HG03439 (cell line): ENCODE measurements at regions not wholly inside any gene's neighbourhood (a gene's known extent, or its start where the extent isn't known, plus 50 kb on each side); places are given as distances from the start of the nearest gene placed in this dataset.

Source experiments
- ATAC-seq: cut with Tn5 transposase; IDR thresholded peaks from one replicate; pipeline ENCODE4 v1.9.1; 2021; ENCODE audit warnings: mild to moderate bottlenecking, moderate library complexity; ENCODE audit not compliant: unreplicated experiment

DNA sequence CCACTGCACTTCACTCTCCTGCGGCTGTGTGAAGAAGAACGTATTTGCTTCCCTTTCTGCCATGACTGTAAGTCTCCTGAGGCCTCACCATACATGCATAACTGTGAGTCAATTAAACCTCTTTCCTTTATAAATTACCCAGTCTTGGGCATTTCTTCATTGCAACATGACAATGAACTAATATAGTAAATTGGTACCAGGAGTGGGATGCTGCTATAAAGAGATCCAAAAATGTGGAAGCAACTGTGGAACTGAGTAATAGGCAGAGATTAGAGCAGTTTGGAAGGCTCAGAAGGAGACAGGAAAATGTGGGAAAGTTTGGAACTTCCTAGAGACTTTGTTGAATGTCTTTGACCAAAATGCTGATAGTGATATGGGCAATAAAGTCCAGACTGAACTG is 1907.9 kb downstream of the MRPL39 start:
- ATAC-seq: no peak

DNA sequence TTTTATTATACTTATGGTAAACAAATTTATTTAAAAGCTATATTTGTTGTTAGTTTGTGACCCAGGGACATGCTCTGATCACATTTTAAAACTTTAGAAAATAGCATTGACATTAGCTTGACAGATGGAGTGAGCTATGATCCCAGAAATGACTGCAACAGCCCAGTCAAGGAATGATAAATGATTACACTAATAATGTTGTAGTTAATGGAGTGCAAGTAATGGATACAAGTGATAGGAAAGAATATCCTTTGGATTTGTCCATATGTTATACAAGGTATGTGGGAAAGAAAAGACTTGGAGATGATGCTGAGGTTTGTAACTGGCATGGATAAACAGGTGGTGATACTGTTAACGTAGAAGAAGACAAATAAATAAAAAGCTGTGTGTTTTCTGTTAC is 1908.7 kb downstream of the MRPL39 start:
- no peak for ATAC-seq

DNA sequence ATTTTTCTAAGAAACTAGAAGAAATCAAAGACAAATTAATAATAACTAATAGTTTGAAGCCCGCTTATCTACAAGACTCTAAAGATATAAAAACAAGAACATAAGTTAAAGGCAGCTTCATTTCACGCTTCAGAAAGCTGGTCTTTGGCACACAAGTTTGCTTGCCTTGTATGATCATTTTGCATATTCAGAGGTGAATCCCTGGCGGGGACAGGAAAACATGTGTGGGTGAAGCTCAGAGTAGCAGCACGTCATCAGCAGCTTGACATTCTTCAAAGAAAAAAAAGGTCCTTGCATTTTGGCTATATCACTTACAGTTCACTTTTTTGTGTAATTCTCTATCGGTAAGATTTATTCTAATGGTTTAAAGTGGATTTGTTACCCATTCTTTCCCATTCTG is 1911.8 kb downstream of the MRPL39 start:
- ATAC-seq: no peak

DNA sequence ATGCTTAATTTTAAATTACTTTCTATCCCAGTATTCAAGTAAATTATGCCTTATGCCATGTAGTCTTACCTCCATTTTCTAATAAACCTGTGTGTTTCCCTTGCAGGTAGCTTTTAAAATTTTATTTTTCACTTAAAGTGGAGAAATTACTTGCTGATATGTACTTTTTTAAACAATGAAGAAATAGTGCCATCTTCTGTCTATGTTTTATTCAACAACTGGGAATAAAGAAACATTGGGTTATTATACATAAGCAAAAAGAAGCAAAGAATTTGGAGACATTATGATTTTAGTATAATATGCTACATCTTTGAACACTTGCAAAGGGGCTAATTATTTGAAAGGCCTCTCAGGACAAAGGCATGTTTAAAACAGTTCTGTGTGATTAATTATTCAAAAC is 1912.9 kb downstream of the MRPL39 start:
- ATAC-seq: no peak

DNA sequence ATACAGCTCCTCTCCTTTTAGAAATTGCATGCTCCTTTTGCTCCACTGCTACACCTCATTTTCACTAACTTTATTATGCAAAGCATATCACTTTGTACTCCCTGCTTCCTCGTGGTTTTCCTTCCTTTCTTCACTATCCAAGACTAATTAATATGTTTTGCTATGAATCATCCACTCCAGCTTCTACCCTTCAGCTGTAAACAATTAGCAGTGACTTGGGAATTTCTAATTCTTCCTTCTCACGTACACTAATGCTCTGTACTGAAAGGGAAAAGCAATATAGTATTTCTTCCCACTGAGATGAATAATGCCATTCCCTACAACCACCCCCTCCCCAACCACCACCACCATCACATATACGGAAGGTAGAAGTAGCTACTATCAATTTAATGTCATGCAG is 1917.0 kb downstream of the MRPL39 start:
- ATAC-seq: no peak

DNA sequence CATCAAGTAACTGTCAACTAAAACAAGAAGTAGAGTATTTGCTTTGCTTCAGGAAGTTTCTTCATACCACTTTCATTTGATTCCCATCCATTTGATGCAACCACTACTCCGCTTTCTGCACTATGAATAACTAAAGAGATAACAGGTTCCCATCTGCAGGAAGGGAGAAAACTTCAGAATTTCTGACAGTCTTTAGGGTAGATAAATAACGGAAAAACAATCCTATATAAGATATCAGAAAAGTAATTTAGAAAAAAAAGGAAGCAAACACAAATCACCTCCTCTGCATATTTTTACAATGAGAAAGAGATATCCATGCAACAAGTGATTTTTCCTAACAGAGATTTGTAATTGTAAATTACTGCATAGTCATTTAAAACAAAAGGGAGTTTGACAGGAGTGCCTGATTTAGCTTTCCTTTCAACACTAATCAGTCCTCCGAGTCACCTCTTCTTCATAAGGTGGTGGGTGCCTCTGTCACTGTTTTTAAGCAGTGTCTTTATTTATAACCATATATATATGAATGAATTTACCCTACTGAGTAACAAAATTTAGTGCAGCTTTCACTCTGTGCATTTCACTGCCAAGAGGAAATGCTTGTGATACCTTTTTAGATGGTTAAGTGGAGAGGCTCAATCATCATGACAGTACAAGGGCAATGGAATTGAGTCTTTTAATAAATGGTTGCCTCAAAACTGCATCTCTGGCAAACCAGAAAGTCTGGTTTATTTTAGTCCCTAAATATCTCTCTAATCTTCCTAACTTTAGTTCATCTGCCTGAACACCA is 1920.4 kb downstream of the MRPL39 start:
- ATAC-seq: no peak

DNA sequence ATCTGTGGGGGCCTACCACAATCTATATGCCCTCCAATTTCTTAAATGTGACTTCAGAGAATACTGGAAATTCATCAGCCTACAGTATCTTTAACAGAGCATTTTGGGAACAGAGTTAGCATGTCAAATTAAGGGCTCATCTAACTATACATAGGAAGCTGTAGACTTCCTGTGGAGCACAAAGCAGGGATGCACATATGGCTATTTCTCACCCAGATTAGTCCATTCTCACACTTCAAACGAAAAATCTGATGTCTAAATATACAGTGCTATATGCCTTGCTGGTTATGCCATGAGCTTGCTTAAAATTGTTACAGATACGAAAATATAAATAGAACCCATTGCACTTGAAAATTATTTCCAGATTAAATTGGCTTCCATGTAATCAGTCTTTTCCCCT is 1922.8 kb downstream of the MRPL39 start:
- no peak for ATAC-seq

DNA sequence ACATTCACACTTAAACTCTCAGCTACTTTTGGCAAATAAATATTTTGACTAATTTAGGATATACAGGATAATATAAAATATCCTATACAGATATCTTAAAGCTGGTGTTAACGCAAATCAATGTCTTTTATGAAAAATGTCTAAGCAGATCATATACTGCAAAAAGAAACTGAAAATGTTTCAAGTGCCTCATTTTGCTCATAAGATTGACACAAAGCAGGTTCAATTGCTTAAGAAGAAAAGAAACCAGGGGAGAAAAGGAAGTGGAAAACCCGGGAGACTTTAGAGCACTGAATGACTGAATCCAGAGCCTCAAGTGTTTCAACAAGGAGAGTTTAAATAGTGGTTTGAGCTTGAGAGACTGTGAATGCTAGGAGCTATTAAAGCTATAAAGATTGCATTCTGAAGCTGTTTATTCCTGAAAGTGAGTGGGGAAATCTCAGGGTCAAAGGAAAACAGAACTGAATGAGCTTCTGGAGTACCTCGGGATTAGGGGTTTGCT is 1943.0 kb downstream of the MRPL39 start:
- ATAC-seq: no peak

DNA sequence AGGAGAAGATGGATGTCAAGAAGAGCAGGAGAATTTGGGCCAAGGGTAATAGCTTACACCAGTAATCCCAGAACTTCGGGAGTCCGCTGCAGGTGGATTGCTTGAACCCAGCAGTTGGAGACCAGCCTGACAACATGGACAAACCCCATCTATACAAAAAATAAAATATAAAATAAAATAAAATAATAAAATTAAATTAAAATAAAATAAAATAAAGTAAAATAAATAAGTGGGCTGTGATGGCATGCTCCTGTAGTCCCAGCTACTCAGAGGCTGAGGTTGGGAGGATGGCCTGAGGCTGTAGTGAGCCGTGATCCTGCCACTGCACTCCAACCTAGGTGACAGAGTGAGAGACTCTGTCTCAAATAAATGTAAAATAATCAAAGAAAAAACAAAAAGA is 1946.7 kb downstream of the MRPL39 start:
- ATAC-seq: no peak

DNA sequence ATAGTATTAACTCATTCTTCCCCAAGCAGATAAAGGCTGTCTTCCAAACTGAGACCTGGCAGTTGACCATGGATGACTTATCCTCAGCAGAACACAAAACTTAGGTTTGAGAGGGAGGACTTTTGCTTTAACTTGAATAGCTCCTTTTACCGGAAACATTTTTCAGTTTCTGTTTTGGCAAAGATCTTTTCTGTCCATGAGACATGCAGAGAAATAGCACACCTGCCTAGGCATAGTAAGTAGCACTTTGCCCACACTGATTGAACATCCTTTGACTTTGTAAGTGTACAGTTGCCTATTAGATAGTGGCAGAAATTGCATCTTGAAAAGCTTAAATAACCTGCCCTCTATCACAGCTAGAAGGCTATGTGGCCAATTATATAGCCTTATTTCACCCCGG is 1962.5 kb downstream of the MRPL39 start:
- no peak for ATAC-seq

DNA sequence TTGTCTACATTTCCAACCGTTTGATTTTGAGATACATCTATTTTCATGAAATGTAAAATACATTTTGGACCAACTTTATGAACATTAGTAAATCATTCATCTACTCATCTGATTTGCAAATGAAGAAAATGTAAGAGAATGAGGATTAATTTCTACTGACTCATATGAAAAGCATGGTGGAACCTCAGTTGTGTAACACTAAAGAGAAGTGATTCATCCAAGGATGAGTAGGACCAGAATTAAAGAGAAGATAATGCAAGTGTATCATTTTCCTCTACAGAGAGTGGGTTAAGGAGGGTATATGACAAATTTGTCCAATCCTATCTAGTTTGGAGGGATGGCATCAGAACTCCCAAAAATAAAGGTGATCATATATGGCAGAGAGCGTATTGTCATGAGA is 1967.6 kb downstream of the MRPL39 start:
- ATAC-seq: no peak

DNA sequence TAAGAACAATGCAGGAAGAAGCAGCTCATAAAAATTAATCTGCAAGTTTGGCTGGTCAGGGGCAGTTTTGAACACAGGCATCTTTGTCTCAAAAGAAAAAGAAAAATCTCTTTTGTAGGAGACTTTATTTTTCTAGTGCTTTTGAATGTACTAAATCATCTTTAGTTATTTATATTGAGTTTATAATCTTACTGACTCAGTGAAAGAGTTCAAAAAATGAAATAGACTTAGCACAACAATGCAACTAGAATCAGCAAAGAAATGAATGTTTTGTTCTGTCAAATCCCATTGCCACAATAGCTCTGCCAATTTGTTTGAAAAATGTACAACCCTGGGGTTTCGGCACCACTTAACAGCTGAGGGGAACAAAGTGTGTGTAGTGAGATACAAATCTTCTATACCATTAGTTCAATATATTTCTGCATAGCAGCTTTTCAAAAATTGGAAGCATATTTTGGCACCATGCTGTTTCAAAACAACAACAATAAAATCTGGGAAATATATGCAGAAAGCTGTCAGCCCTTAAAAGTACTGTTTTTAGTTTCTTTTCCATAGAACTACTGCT is 1969.1 kb downstream of the MRPL39 start:
- no peak for ATAC-seq

DNA sequence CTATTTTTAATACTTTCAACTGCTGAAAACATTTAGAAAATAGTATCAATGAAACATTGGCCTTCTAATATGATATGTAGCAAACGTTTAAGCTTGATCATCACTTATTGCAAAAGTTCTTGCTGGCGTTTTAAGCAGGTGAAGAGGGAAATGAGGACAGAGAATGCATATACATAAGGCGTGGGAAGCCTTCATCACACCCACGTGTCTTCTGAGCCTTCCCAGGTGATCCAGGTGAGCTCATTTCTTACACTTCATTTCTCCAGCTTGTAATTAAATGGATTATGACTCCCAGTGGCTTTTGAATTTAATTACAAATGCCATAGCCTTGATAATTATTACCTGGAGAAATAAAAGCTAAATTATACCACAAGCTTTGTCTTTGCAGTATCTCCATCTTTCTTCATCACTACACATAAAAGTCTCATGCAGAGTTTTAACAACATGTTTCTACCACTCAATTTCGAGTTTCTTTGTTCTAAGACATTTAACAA is 1973.8 kb downstream of the MRPL39 start:
- ATAC-seq: no peak

DNA sequence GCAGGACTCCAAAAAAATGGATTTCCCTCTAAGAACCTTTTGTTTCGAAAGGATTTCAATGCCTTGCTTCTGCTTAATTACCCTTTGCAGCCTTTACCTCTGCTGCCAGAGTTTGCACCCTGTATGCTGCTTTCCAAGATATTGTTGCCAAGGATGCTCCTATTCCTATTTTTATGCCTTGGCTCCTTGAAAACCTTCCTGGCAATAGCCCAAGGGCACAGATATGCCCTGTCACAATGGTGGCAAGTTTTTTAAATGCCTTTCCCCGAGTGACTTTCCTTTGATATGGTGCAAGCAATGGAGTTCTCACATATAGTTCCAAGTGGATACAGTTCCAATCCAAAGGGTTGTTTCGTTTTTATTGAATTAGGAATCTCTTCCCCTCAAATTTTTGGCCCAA is 1983.0 kb downstream of the MRPL39 start:
- ATAC-seq: no peak

DNA sequence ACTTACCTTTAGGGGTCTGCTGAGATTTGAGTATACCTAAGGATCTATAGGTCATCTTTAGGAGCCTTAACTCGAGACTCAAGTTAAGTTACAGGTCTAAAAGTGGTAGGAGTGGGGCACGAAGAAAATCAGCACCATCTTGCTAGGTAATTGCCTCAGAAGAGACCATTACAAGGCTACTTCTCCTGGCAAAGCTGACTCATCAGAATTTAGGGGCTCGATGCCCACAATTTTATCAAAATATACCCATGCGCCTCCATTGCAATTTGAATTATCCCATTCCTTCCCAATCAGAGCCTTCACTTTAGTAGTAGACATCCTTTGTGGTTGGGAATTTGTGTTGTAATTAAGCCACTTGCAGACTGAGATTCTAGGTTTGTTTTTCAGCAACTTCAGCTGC is 1994.3 kb downstream of the MRPL39 start:
- ATAC-seq: no peak

DNA sequence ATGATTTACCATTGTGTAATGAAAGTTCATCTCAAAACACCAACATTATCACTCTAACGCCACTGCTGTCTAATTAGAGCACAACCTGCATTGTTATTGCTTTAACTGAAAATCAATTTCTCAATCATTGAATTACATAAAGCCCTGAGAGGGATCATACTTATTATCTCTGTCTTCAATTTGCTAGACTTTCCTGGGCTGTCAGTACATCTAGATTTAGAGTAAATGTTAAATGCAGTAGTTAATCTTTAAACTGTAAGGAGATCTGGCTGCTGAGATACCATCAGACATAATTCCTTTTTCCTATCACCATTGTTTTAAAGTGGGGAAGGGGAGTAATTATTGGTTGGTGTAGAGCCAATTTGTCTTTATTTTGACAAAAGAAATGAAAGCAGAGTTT is 1995.1 kb downstream of the MRPL39 start:
- no peak for ATAC-seq

DNA sequence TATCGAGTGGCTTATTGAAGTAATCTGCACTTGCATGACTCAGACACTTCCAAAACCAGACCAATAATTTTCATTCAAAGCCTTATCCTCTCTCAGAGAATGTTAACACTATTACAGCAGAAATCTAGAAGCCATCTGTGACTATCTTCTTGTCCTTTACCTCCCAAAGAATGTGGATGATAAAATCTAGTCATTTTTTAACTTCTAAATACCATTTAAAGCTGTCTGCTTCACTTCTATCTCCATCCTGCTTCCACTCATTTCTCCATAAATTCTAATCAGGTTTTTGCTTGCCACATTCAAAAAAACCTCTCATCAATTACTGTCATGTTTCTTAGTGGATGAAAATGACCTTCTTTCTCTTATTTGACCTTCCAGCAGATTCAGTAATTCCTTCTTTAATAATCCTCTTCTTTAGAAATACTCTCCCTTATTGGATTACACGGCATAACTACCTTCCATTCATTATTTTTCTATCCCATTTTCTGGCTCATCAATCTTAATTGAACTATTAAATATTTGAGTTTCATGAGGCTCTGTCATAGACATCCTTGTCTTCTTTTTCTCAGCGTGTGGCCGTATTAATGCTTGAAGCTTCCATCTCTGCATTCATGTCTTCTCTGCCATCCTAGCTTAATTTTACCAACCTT is 1999.4 kb downstream of the MRPL39 start:
- ATAC-seq: no peak

DNA sequence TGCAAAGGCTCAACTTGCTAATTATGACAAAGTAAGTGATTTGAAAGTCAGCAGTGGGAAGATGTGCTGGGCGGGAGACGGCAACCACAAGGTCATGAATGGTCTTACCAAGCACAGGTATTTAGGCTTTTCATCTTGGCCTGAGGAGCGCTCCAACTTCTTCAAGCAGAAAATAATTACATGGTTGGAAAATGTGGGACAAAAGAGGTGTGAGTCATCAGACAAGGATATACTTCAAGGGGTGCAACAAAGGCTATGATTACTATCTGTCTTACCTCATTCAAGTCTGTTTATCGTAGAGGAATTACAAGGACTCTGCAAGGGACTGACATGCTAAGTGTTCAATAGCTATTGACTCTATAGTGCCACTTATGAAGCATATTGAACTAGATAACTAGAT is 2005.7 kb downstream of the MRPL39 start:
- no peak for ATAC-seq

DNA sequence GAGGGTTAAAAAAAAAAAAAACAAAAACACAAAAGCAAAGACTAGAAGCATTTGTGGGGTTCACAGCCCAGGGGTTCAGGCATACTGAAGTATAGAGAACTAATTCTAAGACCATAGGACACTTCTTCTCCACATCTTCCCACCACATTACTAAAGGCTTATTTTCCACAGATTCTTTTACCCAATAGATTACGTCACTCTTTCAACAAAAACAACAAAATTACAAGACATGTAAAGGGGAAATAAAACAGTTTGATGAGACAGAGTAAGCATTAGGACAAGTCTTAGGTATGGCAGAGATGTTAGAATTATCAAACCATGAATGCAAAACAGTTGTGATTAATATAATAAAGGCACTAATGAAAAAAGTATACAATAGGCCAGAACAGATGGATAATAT is 2013.7 kb downstream of the MRPL39 start:
- no peak for ATAC-seq

DNA sequence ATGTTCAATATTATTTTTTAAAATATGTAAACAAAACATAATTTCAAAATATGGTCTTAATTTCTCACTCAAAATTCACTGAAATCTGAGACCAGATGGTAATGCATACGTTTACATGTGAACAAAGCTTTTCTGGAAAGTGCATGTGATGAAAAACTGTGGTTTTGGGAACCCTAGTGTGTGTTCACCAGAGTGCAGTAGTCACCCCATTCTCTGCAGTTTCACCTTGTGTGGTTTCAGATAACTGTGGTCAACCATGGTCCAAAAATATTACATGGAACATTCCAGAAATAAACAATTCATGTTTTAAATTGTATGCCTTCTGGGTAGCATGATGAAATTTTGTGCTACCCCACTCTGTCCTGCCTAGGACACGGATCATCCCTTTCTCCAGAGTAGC is 2021.9 kb downstream of the MRPL39 start:
- no peak for ATAC-seq

DNA sequence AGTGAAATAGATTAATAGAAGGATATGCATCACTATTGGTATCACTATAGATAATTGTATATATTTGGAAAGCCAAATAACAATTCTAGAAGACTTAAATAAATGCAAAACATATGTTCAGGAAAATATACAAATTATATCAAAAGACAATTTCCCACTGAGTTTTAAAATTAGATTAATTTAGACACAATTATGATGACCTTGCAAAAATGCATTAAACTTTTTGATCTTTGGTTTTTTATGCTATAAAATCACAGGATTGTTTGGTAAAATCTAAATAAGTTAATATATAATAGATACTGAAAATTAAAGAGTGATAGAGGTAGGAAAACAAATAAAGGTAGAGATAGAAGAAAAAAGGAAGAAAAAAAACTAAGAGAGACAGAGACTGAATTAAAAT is 2027.7 kb downstream of the MRPL39 start:
- ATAC-seq: no peak

DNA sequence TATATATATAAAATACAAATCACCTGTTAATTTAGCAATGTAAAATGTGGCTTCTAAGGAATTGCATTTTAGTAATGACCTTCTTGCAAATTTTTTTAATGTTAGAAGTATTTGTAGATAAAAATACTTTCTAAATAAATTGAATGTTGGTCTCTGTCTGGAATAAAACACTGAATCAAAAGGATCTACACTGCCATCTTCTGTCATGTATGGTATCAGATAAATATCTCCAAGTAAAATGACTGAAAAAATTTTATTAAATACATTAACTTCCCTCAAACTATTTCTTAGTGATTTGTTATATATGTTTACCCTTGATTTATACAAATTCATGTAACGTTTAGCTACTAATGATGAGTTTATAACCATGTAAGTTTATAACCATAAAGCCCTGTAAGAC is 2029.3 kb downstream of the MRPL39 start:
- no peak for ATAC-seq
